Mucosa of rectum (tissue), 2 donors: ENCODE measurements at regions not wholly inside any gene's neighbourhood (a gene's known extent, or its start where the extent isn't known, plus 50 kb on each side); places are given as distances from the start of the nearest gene placed in this dataset.
A peak's percentile ranks its signal among the peaks of the same experiment; 100 is the strongest.

ENCODE experiments used
- H3K27ac ChIP-seq, 2 donors: one replicate each; pipeline ENCODE4 v1.7.0; 2013; ENCODE audit warnings: inconsistent platforms in 2 of 2, low read depth in 2 of 2, low read length in 2 of 2
- H3K27me3 ChIP-seq, 2 donors: one replicate each; pipeline ENCODE4 v1.7.0; 2013; ENCODE audit warnings: low read length in 2 of 2; ENCODE audit not compliant: control insufficient read depth in 2 of 2, insufficient read depth in 2 of 2
- H3K36me3 ChIP-seq, 2 donors: one replicate each; pipeline ENCODE4 v1.7.0; 2013; ENCODE audit warnings: low read length in 2 of 2; ENCODE audit not compliant: control insufficient read depth in 2 of 2, insufficient read depth in 2 of 2
- H3K4me1 ChIP-seq, 2 donors: one replicate each; pipeline ENCODE4 v1.7.0; 2013; ENCODE audit warnings: low read length in 2 of 2, mild to moderate bottlenecking in 1 of 2; ENCODE audit not compliant: control insufficient read depth in 2 of 2, insufficient read depth in 2 of 2
- H3K4me3 ChIP-seq, 2 donors: one replicate each; pipeline ENCODE4 v1.7.0; 2013; ENCODE audit warnings: low read length in 2 of 2
- H3K9ac ChIP-seq, 2 donors: one replicate each; pipeline ENCODE4 v1.7.0; 2013; ENCODE audit warnings: low read length in 2 of 2, low read depth in 1 of 2, mild to moderate bottlenecking in 1 of 2
- H3K9me3 ChIP-seq, 2 donors: one replicate each; pipeline ENCODE4 v1.7.0; 2013; ENCODE audit warnings: low read length in 2 of 2; ENCODE audit not compliant: control insufficient read depth in 2 of 2
- donor health status: healthy.
- donor health status: Normal muscosa, but diverticular disease.

- Histone ChIP-seq H3K27me3 (no peaks in the 10 kb centered on the region), H3K27ac (no peak overlapping the region)
Observed at GRCh38 chr2:161075701-161076100, 84.5 kb upstream of the TANK start.

GRCh38 chr2:161076936-161077335, 83.3 kb upstream of the TANK start:
- H3K27ac ChIP-seq, result peak overlapping the region; percentile 18 to 43
- H3K36me3 ChIP-seq, result no peaks in the 10 kb centered on the region
- H3K9ac ChIP-seq, result no peak overlapping the region
- H3K4me1 ChIP-seq, result peaks cover 0 to 2% of the 10 kb centered on the region in 2 donors
- H3K4me3 ChIP-seq, result no peak overlapping the region
- H3K9me3 ChIP-seq, result no peaks in the 10 kb centered on the region
- H3K27me3 ChIP-seq, result no peaks in the 10 kb centered on the region

More at GRCh38 chr2:161075701-161076100, 84.5 kb upstream of the TANK start:
- H3K4me3 ChIP-seq, result no peak overlapping the region
- no peak overlapping the region for H3K9ac ChIP-seq
- H3K36me3 ChIP-seq, result no peaks in the 10 kb centered on the region
- no peaks in the 10 kb centered on the region for H3K9me3 ChIP-seq
- peaks cover 0 to 2% of the 10 kb centered on the region in 2 donors for H3K4me1 ChIP-seq

- Histone ChIP-seq H3K36me3 (no peaks in the 10 kb centered on the region), H3K27me3 (no peaks in the 10 kb centered on the region), H3K9ac (no peak overlapping the region), H3K9me3 (no peaks in the 10 kb centered on the region), H3K27ac (peak overlapping the region; percentile 31 to 43), H3K4me3 (no peak overlapping the region), H3K4me1 (peaks cover 0 to 2% of the 10 kb centered on the region in 2 donors)
Observed at GRCh38 chr2:161077367-161078210, 82.6 kb upstream of the TANK start.

- peak overlapping the region in 1 of 2 donors; percentile 31 for H3K27ac ChIP-seq
- H3K9me3 ChIP-seq, result no peaks in the 10 kb centered on the region
- no peak overlapping the region for H3K4me3 ChIP-seq
- H3K27me3 ChIP-seq, result no peaks in the 10 kb centered on the region
- H3K9ac ChIP-seq, result no peak overlapping the region
- H3K4me1 ChIP-seq, result peaks cover 0 to 2% of the 10 kb centered on the region in 2 donors
- no peaks in the 10 kb centered on the region for H3K36me3 ChIP-seq
Observed at GRCh38 chr2:161078211-161078539, 82.1 kb upstream of the TANK start.

GRCh38 chr2:161085149-161085548, 75.1 kb upstream of the TANK start:
- no peaks in the 10 kb centered on the region for H3K4me1 ChIP-seq
- no peak overlapping the region for H3K9ac ChIP-seq
- H3K4me3 ChIP-seq, result no peak overlapping the region

GRCh38 chr2:161088658-161089350, 71.4 kb upstream of the TANK start:
- Histone ChIP-seq H3K36me3 (no peaks in the 10 kb centered on the region), H3K9me3 (no peaks in the 10 kb centered on the region), H3K27me3 (no peaks in the 10 kb centered on the region), H3K4me3 (no peak overlapping the region), H3K27ac (no peak overlapping the region), H3K9ac (no peak overlapping the region), H3K4me1 (no peaks in the 10 kb centered on the region)

More at GRCh38 chr2:161085149-161085548, 75.1 kb upstream of the TANK start:
- H3K36me3 ChIP-seq, result no peaks in the 10 kb centered on the region
- H3K27me3 ChIP-seq, result no peaks in the 10 kb centered on the region
- H3K9me3 ChIP-seq, result no peaks in the 10 kb centered on the region
- no peak overlapping the region for H3K27ac ChIP-seq

GRCh38 chr2:161090411-161090810, 69.8 kb upstream of the TANK start:
- no peaks in the 10 kb centered on the region for H3K27me3 ChIP-seq
- no peaks in the 10 kb centered on the region for H3K4me1 ChIP-seq
- H3K36me3 ChIP-seq, result no peaks in the 10 kb centered on the region
- H3K9ac ChIP-seq, result no peak overlapping the region
- no peak overlapping the region for H3K27ac ChIP-seq
- H3K4me3 ChIP-seq, result no peak overlapping the region
- H3K9me3 ChIP-seq, result no peaks in the 10 kb centered on the region

GRCh38 chr2:161095314-161095713, 64.9 kb upstream of the TANK start:
- no peak overlapping the region for H3K4me3 ChIP-seq
- H3K4me1 ChIP-seq, result no peaks in the 10 kb centered on the region
- no peak overlapping the region for H3K27ac ChIP-seq
- H3K9me3 ChIP-seq, result no peaks in the 10 kb centered on the region
- no peaks in the 10 kb centered on the region for H3K36me3 ChIP-seq
- H3K27me3 ChIP-seq, result no peaks in the 10 kb centered on the region
- no peak overlapping the region for H3K9ac ChIP-seq

- Histone ChIP-seq H3K9me3 (no peaks in the 10 kb centered on the region), H3K27me3 (no peaks in the 10 kb centered on the region), H3K9ac (no peak overlapping the region), H3K27ac (no peak overlapping the region), H3K4me3 (no peak overlapping the region), H3K36me3 (no peaks in the 10 kb centered on the region), H3K4me1 (no peaks in the 10 kb centered on the region)
Observed at GRCh38 chr2:161096336-161096735, 63.9 kb upstream of the TANK start.

GRCh38 chr2:161097157-161097556, 63.1 kb upstream of the TANK start:
- Histone ChIP-seq H3K27me3 (no peaks in the 10 kb centered on the region), H3K27ac (no peak overlapping the region), H3K36me3 (no peaks in the 10 kb centered on the region), H3K4me1 (no peaks in the 10 kb centered on the region), H3K9me3 (no peaks in the 10 kb centered on the region), H3K9ac (no peak overlapping the region), H3K4me3 (no peak overlapping the region)
